Loucy (cell line): ENCODE measurements at regions not wholly inside any gene's neighbourhood (a gene's known extent, or its start where the extent isn't known, plus 50 kb on each side); places are given as distances from the start of the nearest gene placed in this dataset.

Source experiments
- EZH2phosphoT487 ChIP-seq: fragments of 200-600 bp; IDR thresholded peaks from 2 replicates; pipeline ENCODE4 v1.6.1; 2018; ENCODE audit warnings: antibody characterized with exemption, mild to moderate bottlenecking, moderate library complexity, borderline replicate concordance
- TF ChIP-seq, protein P1 (sequence below): fragments of 200-600 bp; sonication (generic); conservative IDR thresholded peaks from 2 replicates; pipeline ENCODE4 v1.5.1; 2014; ENCODE audit warnings: mild to moderate bottlenecking, antibody characterized with exemption, low read length

DNA sequence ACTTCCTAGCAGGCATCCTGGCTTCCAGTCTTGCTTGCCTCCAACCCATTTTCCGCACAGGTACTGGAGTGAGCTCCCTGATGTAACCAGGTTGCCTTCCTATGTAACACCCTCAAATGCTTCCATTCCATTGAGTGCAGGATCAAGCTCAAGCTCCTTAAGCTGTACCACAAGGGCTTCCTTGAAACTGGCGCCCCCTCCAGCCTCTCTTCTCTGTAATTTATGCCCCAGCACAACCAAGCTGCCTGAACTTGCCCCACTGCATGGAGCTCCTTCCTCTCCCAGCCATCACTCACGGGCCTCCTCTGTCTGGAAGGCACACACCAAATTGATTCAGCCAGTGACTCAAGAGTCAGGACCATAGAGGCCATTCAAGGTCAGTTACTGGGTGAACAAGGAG lies 234.8 kb upstream of the RPL38 start:
- TF ChIP-seq, protein P1, sequence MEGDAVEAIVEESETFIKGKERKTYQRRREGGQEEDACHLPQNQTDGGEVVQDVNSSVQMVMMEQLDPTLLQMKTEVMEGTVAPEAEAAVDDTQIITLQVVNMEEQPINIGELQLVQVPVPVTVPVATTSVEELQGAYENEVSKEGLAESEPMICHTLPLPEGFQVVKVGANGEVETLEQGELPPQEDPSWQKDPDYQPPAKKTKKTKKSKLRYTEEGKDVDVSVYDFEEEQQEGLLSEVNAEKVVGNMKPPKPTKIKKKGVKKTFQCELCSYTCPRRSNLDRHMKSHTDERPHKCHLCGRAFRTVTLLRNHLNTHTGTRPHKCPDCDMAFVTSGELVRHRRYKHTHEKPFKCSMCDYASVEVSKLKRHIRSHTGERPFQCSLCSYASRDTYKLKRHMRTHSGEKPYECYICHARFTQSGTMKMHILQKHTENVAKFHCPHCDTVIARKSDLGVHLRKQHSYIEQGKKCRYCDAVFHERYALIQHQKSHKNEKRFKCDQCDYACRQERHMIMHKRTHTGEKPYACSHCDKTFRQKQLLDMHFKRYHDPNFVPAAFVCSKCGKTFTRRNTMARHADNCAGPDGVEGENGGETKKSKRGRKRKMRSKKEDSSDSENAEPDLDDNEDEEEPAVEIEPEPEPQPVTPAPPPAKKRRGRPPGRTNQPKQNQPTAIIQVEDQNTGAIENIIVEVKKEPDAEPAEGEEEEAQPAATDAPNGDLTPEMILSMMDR, result peak; percentile 18; the same call in 1 of the 2 replicates
- no peak for TF ChIP-seq EZH2phosphoT487
